ENCODE measurements at regions not wholly inside any gene's neighbourhood (a gene's known extent, or its start where the extent isn't known, plus 50 kb on each side); places are given as distances from the start of the nearest gene placed in this dataset.

- Mint-ChIP-seq H3K27ac (no peak overlapping the region), H3K36me3 (ENCODE audit: low read depth) (no peaks in the 10 kb centered on the region), H3K4me1 (ENCODE audit: low read depth) (no peaks in the 10 kb centered on the region), H3K9me3 (peaks cover 5% of the 10 kb centered on the region), H3K4me3 (no peak overlapping the region), H3K27me3 (no peaks in the 10 kb centered on the region)
Observed at GRCh38 chr2:5039241-5039975, 652.8 kb upstream of the SOX11 start.

GRCh38 chr2:5040571-5040970, 651.6 kb upstream of the SOX11 start:
- H3K9me3 Mint-ChIP-seq = peaks cover 5% of the 10 kb centered on the region
- H3K4me1 Mint-ChIP-seq (ENCODE audit: low read depth) = no peaks in the 10 kb centered on the region
- H3K27me3 Mint-ChIP-seq = no peaks in the 10 kb centered on the region
- no peak overlapping the region for H3K27ac Mint-ChIP-seq
- no peak overlapping the region for H3K4me3 Mint-ChIP-seq
- H3K36me3 Mint-ChIP-seq (ENCODE audit: low read depth) = no peaks in the 10 kb centered on the region

- peaks cover 5% of the 10 kb centered on the region for H3K9me3 Mint-ChIP-seq
- no peaks in the 10 kb centered on the region for H3K4me1 Mint-ChIP-seq (ENCODE audit: low read depth)
- H3K27ac Mint-ChIP-seq = no peak overlapping the region
- H3K27me3 Mint-ChIP-seq = no peaks in the 10 kb centered on the region
- H3K36me3 Mint-ChIP-seq (ENCODE audit: low read depth) = no peaks in the 10 kb centered on the region
- H3K4me3 Mint-ChIP-seq = no peak overlapping the region
Observed at GRCh38 chr2:5041501-5041900, 650.7 kb upstream of the SOX11 start.

DNA sequence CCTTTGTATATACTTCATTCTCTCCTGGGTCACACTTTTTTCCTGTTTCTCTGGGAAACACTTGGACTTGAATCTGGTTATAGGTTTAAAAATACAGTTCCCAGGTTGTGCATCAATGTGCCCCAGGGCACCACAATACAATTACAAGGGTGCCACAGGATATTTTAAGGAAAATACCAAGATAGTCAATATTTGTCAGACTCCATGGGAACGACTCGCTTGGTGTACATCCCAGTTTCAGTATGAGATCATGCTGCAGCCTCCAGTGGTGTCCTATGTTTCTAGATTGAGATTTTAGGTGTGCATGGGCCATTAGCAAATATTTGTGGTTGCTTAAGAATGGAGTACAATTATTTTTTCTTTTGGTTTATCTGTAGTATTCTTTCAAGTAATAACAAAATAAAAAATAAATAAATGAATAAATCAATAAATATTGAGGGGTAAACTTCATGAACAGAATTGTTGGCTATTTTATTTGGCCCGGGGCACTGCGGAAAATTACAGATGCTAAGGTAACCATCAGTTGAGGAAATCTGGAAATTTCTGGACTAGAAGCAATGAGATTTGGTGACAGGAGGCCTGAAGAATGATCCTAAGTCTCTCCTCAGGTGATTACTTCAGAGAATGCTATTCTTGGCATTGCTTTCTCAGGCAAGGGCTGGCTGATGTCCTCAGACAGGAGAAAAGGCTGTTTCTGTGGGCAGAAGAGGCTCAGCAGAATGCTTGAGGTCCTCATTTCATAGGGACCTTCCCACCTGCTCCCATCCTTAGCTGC, 649.3 kb upstream of the SOX11 start:
- no peaks in the 10 kb centered on the region for H3K27me3 Mint-ChIP-seq
- no peaks in the 10 kb centered on the region for H3K36me3 Mint-ChIP-seq (ENCODE audit: low read depth)
- H3K9me3 Mint-ChIP-seq = peaks cover 9% of the 10 kb centered on the region
- no peak overlapping the region for H3K4me3 Mint-ChIP-seq
- H3K4me1 Mint-ChIP-seq (ENCODE audit: low read depth) = no peaks in the 10 kb centered on the region
- no peak overlapping the region for H3K27ac Mint-ChIP-seq

DNA sequence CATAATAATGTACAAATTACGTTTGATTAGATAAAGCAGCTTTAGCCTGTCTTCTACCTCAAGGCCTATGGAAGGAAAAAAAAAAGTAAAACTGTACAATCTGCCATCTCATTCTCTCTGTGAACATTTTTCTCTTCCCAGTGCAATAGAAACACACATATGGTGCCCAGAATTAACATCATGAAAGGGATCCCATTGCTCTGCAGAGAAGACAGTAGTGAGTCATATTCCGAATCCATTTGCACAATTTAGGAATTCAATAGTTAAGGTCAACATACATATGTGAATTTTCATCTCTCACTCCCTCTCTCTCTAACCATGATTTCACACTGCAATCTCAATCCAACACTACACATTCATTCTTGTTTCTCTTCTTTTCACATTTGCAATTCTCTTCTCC, 640.9 kb upstream of the SOX11 start:
- Mint-ChIP-seq H3K36me3 (ENCODE audit: low read depth) (no peaks in the 10 kb centered on the region), H3K9me3 (peaks cover 16% of the 10 kb centered on the region), H3K4me1 (ENCODE audit: low read depth) (no peaks in the 10 kb centered on the region), H3K4me3 (no peak overlapping the region), H3K27ac (no peak overlapping the region), H3K27me3 (no peaks in the 10 kb centered on the region)

DNA sequence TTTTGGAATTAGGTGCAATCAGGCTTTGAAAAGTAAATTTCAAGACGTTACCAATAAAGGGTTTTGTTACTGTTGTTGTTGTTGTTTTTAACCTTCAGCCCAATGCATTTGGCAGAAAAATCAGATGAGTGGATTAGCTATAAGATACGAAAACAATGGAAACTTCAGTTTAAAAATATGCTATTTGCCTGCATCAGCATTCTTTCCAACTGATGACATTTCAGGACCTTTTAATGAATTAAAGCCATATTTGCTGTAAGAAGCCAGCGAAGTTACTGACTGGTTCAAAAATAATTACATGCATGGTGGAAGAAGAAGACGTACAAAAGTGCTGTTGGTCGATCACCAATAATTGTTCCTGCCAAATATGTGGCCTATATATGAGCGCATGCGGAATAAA, 639.3 kb upstream of the SOX11 start:
- Mint-ChIP-seq H3K4me3 (no peak overlapping the region), H3K4me1 (ENCODE audit: low read depth) (no peaks in the 10 kb centered on the region), H3K9me3 (peaks cover 10% of the 10 kb centered on the region), H3K27ac (no peak overlapping the region), H3K27me3 (no peaks in the 10 kb centered on the region), H3K36me3 (ENCODE audit: low read depth) (no peaks in the 10 kb centered on the region)

- H3K4me3 Mint-ChIP-seq = no peak overlapping the region
- no peak overlapping the region for H3K27ac Mint-ChIP-seq
- H3K36me3 Mint-ChIP-seq (ENCODE audit: low read depth) = no peaks in the 10 kb centered on the region
- H3K27me3 Mint-ChIP-seq = no peaks in the 10 kb centered on the region
- H3K9me3 Mint-ChIP-seq = peaks cover 18% of the 10 kb centered on the region
- H3K4me1 Mint-ChIP-seq (ENCODE audit: low read depth) = no peaks in the 10 kb centered on the region
Observed at GRCh38 chr2:5057891-5058351, 634.3 kb upstream of the SOX11 start.

DNA sequence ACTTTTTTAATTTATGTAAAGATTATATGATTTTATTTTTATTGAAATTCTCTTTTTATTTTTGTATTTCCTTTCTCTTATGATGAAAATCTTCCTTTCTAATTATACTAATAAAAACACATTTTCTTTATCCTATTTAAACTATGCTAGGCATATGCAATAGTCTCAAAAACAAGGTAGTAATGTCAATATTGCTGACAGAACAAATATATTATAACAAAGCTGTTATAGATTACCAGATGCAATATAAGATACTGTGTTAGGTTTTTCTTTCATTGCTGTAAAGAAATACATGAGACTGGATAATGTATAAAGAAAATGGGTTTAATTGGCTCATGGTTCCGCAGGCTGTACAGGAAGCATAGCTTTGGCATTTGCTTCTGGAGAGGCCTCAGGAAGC, 631.2 kb upstream of the SOX11 start:
- Mint-ChIP-seq H3K4me1 (ENCODE audit: low read depth) (no peaks in the 10 kb centered on the region), H3K36me3 (ENCODE audit: low read depth) (no peaks in the 10 kb centered on the region), H3K4me3 (no peak overlapping the region), H3K27me3 (no peaks in the 10 kb centered on the region), H3K27ac (no peak overlapping the region), H3K9me3 (peaks cover 15% of the 10 kb centered on the region)

GRCh38 chr2:5064687-5065086, 627.5 kb upstream of the SOX11 start:
- Mint-ChIP-seq H3K9me3 (peaks cover 7% of the 10 kb centered on the region), H3K27ac (no peak overlapping the region), H3K4me1 (ENCODE audit: low read depth) (no peaks in the 10 kb centered on the region), H3K36me3 (ENCODE audit: low read depth) (no peaks in the 10 kb centered on the region), H3K27me3 (no peaks in the 10 kb centered on the region), H3K4me3 (no peak overlapping the region)

GRCh38 chr2:5067816-5068215, 624.4 kb upstream of the SOX11 start:
- Mint-ChIP-seq H3K4me1 (ENCODE audit: low read depth) (no peaks in the 10 kb centered on the region), H3K36me3 (ENCODE audit: low read depth) (no peaks in the 10 kb centered on the region), H3K27ac (no peak overlapping the region), H3K27me3 (no peaks in the 10 kb centered on the region), H3K4me3 (no peak overlapping the region), H3K9me3 (peaks cover 14% of the 10 kb centered on the region)

GRCh38 chr2:5070257-5070656, 621.9 kb upstream of the SOX11 start:
- Mint-ChIP-seq H3K36me3 (ENCODE audit: low read depth) (no peaks in the 10 kb centered on the region), H3K4me3 (no peak overlapping the region), H3K27ac (no peak overlapping the region), H3K4me1 (ENCODE audit: low read depth) (no peaks in the 10 kb centered on the region), H3K27me3 (no peaks in the 10 kb centered on the region), H3K9me3 (peaks cover 11% of the 10 kb centered on the region)

DNA sequence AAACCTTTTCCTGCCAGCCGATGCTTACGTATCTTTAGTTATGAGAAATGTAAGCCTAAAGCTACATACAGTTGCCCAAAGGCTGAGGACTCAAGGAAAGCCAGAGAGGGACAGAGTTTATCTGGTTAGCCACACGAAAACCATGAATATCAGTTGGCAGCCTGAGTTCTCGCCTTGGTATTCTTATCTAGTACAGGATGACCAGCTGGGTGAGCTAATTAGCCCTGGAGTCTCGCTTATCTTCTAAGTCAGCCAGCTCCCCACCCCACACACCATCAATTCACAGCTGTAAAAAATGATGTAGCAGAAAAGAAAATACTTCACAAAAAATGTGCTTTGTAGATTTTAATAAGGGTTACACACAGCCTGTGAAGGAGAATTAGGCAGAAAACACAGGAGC, 617.5 kb upstream of the SOX11 start:
- Mint-ChIP-seq H3K27me3 (no peaks in the 10 kb centered on the region), H3K4me1 (ENCODE audit: low read depth) (no peaks in the 10 kb centered on the region), H3K36me3 (ENCODE audit: low read depth) (no peaks in the 10 kb centered on the region), H3K27ac (no peak overlapping the region), H3K9me3 (peaks cover 15% of the 10 kb centered on the region), H3K4me3 (no peak overlapping the region)

DNA sequence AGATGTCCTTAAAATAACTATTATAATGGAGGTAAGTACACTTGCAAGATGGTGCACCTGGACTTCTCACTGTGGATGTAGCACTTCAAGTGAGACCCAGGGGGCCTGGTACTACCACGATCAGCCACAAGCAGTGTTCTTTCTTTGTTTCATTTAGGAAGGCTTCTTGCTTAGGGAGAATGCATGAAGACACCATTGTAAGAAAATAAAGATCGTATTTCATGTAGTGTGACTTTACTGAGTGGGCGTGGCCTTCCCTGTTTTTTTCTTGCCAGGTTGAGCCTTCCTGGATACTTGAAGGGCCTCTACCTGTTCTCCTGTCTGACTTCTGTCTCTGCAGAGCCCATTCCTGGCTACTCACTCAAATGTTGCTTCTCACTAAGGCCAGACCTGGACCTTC, 615.6 kb upstream of the SOX11 start:
- Mint-ChIP-seq H3K36me3 (ENCODE audit: low read depth) (no peaks in the 10 kb centered on the region), H3K27me3 (no peaks in the 10 kb centered on the region), H3K9me3 (peaks cover 11% of the 10 kb centered on the region), H3K27ac (no peak overlapping the region), H3K4me3 (no peak overlapping the region), H3K4me1 (ENCODE audit: low read depth) (no peaks in the 10 kb centered on the region)

DNA sequence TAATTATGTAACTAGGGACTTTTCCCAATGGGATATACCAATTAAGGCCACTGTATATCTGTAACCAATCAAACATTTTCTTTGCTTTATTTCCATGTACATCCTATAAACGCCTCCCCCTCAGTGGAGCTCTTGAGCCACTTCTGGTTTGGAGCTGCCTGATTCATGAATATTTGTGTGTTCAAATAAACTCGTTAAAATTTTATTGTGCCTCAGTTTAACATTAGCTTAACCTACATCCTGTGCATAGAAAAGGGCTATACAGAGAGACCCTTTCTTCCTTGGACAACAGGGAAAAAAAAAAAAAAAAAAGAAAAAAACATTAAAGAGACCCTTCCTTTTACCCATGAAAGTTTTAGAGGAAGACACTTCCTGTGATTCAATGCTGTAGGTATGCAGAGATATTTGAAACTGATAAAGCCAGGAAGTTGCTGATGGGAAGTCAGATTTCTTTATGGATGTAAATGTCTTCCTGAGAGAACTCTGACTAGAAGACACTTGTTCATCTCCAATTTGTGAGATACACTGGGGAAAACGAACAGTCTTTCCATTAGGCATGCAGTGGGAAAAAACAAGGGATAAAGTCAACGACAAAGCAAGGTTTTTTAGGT, 614.6 kb upstream of the SOX11 start:
- Mint-ChIP-seq H3K4me1 (ENCODE audit: low read depth) (no peaks in the 10 kb centered on the region), H3K27ac (no peak overlapping the region), H3K9me3 (peaks cover 5% of the 10 kb centered on the region), H3K27me3 (no peaks in the 10 kb centered on the region), H3K4me3 (no peak overlapping the region), H3K36me3 (ENCODE audit: low read depth) (no peaks in the 10 kb centered on the region)

GRCh38 chr2:5083402-5083801, 608.8 kb upstream of the SOX11 start:
- Mint-ChIP-seq H3K27ac (no peak overlapping the region), H3K36me3 (ENCODE audit: low read depth) (no peaks in the 10 kb centered on the region), H3K4me1 (ENCODE audit: low read depth) (no peaks in the 10 kb centered on the region), H3K9me3 (peaks cover 9% of the 10 kb centered on the region), H3K4me3 (no peak overlapping the region), H3K27me3 (no peaks in the 10 kb centered on the region)

Data from stimulated activated naive CD8-positive, alpha-beta T cell treated with anti-CD3 and anti-CD28 coated beads, Interleukin-15, Interleukin-2, amounts not matched to agents 100 ng/mL and 50 ng/mL, for 24 hours (primary cell).